Ureter (tissue), 1 donor: ENCODE measurements at regions not wholly inside any gene's neighbourhood (a gene's known extent, or its start where the extent isn't known, plus 50 kb on each side); places are given as distances from the start of the nearest gene placed in this dataset.
"Not testable (repeated sequence)": the region's sequence is repeated elsewhere in the genome, so short reads cannot be mapped to it uniquely, and the experiment has no call there.

ENCODE experiments used
- DNase-seq: peaks from one replicate; pipeline ENCODE4 v3.0.0-alpha.2; 2020; ENCODE audit warnings: low spot score
- donor health status: DM: yes; HTN: yes; CAD: no.

GRCh38 chr6:26233649-26234420, 131.2 kb upstream of the BTN3A2 start:
- no peak for DNase-seq

- DNase-seq = peak; percentile 77
Measured at GRCh38 chr6:26234421-26235301, 130.3 kb upstream of the BTN3A2 start.

DNA sequence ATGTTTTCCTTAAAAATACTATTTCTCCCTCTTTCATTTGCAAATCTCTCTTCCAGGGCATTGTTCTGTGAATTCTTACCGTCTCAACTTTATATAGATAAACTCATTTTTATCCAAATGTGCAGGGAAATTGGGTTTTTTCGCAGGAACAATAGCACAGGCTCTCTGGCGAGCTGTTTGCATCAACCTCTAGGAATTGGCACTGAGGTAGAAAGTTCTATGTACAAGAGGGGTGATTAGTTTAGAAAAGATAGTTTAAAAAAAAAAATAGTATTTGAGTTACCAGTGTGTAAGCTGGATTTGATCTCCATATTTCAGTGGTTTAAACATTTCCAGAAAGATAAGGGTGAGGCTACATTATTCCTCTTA, 129.7 kb upstream of the BTN3A2 start:
- no peak for DNase-seq

- not testable (repeated sequence) for DNase-seq
Measured at GRCh38 chr6:26239415-26239814, 125.6 kb upstream of the BTN3A2 start.

GRCh38 chr6:26240157-26241032, 124.6 kb upstream of the BTN3A2 start:
- peak; percentile 81 for DNase-seq

- no peak for DNase-seq
Measured at GRCh38 chr6:26241033-26241895, 123.7 kb upstream of the BTN3A2 start.

GRCh38 chr6:26243132-26243531, 121.9 kb upstream of the BTN3A2 start:
- DNase-seq = no peak

GRCh38 chr6:26243752-26244151, 121.2 kb upstream of the BTN3A2 start:
- no peak for DNase-seq

GRCh38 chr6:26246058-26246457, 118.9 kb upstream of the BTN3A2 start:
- DNase-seq = no peak

DNA sequence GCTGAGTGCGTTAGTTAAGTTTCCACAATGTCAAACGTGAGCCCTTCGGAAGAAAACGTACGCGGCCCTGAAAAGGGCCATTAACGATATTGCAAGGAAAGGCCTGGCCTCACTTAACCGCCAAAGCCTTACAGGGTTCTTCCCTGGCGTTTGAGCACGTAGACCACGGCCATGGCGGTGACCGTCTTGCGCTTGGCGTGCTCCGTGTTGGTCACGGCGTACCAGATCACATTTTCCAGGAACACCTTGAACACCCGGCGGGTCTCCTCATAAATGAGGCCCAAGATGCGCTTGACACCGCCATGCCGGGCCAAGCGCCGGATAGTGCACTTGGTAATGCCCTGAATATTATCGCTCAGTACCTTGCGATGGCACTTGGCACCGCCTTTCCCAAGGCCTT, 118.4 kb upstream of the BTN3A2 start:
- no peak for DNase-seq

DNA sequence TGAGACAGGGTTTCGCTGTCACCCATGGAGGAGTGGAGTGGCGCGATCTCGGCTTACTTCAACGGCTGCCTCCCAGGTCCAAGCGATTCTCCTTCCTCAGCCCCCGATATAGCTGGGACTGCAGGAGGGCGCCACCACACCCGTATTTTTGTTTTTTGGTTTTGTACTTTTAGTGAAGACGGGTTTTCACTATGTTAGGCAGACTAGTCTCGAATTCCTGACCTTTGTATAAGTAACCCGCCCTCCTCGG, 115.4 kb upstream of the BTN3A2 start:
- no peak for DNase-seq

DNA sequence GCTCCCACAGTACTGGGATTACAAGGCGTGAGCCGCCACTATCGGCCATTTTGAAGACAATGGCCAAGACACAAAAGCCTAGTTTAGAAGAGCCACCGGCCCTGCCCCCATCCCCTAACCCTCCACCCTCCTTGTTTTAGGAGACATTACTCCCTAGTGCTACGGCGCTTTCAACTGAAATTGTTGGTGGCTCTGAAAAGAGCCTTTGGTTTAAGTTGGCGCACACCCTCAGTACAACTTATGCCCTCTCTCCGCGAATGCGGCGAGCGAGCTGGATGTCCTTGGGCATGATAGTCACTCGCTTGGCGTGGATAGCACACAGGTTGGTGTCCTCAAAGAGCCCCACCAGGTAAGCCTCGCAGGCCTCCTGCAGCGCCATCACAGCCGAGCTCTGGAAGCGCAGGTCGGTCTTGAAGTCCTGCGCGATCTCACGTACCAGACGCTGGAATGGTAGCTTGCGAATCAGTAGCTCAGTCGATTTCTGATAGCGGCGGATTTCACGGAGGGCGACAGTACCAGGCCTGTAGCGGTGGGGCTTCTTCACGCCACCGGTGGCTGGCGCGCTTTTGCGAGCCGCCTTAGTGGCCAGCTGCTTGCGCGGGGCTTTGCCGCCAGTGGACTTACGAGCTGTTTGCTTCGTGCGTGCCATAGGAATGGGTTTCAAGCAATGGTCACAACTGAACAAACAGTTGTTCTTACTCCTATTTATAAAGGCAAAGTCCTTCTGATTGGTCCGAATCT, 114.9 kb upstream of the BTN3A2 start:
- DNase-seq = peak; percentile 71

DNA sequence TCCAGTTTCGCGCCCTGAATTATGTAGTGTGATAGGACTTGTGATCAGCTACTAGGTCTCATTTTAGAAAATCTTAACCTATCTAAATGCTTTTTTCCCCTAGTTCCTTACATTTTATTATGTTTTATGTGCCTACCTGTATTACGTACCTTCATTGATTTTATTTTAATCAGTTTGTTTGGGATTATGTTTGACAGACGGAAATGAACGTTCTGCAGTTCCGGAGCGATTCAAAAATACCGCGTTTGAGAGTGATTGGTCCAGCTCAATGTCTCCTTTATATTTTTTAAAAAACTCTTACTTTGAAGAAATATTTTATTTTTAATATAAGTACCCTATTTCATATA, 114.3 kb upstream of the BTN3A2 start:
- DNase-seq = no peak

DNA sequence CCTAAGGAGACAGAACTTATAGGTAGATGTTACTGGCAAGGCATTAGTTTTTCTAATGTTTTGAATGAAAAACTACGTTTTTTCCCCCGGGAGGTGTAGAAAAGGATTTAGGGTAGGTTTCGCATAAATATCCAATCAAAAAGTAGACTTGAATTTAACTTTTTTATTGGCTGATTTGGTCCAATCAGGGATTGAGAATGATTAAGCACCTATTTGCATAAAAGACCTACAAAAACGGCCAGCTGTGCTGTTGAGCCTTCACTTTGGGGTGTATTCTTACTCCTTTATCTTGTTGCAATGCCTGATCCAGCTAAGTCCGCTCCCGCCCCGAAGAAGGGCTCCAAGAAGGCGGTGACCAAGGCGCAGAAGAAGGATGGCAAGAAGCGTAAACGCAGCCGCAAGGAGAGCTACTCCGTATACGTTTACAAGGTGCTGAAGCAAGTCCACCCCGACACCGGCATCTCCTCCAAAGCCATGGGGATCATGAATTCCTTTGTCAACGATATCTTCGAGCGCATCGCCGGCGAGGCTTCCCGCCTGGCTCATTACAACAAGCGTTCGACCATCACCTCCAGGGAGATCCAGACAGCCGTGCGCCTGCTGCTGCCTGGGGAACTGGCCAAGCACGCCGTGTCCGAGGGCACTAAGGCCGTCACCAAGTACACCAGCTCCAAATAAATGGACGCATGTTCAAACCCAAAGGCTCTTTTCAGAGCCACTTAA, 113.5 kb upstream of the BTN3A2 start:
- peak; percentile 71 for DNase-seq

DNA sequence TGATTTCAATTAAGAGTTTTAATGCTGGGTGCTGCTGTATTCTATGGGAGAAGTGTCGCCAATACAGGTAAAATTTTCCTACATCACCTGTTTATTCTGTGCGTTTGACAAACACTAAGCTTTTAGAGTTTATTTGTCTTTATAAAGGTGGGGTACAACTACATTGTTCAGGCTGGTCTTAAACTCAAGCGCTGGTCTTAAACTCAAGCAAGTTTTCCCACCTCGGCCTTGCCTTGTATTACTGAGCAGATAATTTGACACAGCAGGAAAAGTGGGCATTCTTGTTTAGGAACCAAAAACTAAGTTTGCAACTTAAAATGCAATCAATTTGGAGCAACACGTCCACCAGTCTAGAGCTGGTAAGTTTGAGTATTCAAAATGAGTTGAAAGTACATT, 112.9 kb upstream of the BTN3A2 start:
- no peak for DNase-seq

DNA sequence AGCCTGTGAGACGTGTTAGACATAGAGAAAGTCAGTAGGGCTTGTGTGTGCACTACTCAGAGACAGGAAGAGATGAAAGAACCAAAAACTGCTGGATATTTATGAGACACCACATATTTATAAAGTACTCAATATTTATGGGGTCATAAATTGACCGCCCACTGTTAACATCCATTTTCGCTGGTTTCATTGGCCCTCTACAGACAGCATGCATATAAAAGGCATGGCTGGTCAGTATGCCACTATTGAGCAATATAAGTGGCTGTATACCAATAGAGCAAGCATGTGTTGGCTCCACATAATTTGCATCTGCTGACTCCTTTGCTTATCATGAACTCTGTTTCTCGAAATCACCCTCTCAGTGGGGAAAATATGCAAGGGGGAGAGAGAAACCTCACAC, 110.3 kb upstream of the BTN3A2 start:
- no peak for DNase-seq

- DNase-seq = no peak
Measured at GRCh38 chr6:26257272-26257671, 107.7 kb upstream of the BTN3A2 start.

GRCh38 chr6:26258212-26258977, 106.6 kb upstream of the BTN3A2 start:
- no peak for DNase-seq

DNA sequence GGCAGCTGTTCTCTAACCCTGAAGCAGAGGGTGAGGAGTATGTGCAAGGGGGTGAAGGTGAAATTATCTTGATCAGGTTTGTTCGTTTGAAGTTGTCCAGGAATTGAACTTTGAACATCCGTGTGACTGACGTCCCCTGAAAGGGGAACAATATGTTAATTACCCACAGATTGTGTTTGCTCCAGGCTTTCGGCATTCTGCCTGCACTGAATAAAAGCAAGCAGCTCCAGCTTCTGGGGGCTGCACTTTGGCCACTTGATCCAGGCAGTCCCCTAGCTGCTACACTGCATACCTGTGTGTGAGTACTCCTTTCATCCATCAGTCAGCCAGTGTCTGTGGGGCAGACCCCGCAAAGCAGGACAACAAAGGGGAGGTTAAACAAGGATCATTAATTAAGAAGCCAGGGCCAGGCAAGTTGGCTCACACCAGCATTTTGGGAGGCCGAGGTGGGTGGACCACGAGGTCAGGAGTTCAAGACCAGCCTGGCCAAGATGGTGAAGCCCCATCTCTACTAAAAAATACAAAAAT, 104.8 kb upstream of the BTN3A2 start:
- no peak for DNase-seq
